SKM-1 treated with dmso at 0.1 percent for 144 hours (cell line): ENCODE measurements at regions not wholly inside any gene's neighbourhood (a gene's known extent, or its start where the extent isn't known, plus 50 kb on each side); places are given as distances from the start of the nearest gene placed in this dataset.
"Not testable (repeated sequence)": the region's sequence is repeated elsewhere in the genome, so short reads cannot be mapped to it uniquely, and the experiment has no call there.

ENCODE experiments used
- DNase-seq: peaks from one replicate; lab custom pipeline; 2025; ENCODE audit not compliant: unreplicated experiment; lab: John Stamatoyannopoulos, UW

GRCh38 chr22:33971561-33971961 is 51.3 kb upstream of the LARGE1 start:
- DNase-seq, result no peak

DNA sequence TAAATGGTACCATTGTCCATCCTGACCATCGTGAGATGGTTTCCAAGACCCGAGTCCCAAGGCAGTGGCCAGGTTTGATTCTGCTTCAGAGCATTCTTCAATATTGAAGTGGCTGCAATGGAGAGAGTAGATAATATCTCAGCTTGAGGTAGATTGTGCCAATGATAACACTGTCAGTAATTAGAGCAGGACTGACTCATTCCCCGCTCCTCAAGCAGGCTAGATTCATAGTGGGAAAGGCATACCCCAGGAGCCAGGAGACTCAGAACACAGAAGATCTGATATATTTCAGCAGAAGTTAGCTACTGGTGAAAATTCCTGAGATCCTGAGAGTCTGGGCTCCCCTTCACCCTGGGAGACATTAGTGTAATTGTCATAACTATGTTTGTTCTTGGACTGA is 55.6 kb upstream of the LARGE1 start:
- DNase-seq, result no peak

DNA sequence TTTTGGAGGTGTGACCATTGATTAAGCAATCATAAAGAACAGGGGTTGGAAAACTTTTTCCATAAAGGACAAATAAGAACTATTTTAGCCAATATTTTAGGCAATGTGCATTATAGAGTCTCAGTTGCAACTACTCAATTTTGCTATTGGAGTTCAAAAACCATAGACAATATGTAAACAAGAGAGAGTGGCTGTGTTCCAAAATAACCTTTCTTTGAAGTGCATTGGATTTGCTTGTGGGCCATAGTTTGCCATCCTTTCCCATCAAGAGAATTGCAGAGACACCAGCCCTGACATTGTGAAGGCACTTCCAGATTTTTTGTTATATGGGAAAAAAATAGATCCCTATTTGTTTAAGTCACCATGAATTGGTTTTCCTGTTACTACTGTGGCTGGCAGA is 63.3 kb upstream of the LARGE1 start:
- DNase-seq, result no peak

- DNase-seq, result no peak
Observed at GRCh38 chr22:33984211-33984610, 63.9 kb upstream of the LARGE1 start.

GRCh38 chr22:33984656-33985285 is 64.5 kb upstream of the LARGE1 start:
- DNase-seq, result no peak

GRCh38 chr22:33985506-33985905 is 65.2 kb upstream of the LARGE1 start:
- DNase-seq, result no peak

DNA sequence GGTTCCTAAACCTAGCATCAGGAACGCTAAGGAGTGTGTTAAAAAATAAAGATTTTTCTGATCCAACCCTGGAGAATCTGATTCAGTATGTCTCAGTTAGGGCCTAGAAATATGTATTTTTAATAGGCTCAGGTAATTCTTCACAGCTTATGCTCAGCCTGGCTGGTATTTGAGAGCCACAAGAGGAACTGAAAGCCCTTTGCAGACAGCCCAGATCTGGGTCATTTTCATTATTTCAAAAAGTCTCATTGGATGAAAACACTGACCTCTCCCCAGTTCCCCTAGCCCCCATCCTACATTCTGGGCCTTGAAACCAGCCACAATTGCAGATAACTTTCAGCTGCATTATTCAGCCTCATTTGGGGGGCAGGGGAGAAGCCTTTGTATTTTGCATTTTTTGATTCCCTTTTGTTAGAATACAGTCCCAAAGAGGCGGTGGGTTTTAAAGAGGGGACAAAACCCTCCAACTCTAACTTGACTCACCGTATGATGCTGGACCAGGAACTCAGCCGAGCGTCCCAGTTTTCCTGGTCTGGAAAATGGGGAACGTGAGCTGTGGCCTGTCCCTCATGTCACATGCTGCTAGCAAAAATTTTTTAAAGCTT is 66.0 kb upstream of the LARGE1 start:
- no peak for DNase-seq

GRCh38 chr22:33986954-33987353 is 66.7 kb upstream of the LARGE1 start:
- DNase-seq, result no peak

- not testable (repeated sequence) for DNase-seq
Observed at GRCh38 chr22:33989263-33989662, 69.0 kb upstream of the LARGE1 start.

- no peak for DNase-seq
Observed at GRCh38 chr22:33991620-33992019, 71.3 kb upstream of the LARGE1 start.

DNA sequence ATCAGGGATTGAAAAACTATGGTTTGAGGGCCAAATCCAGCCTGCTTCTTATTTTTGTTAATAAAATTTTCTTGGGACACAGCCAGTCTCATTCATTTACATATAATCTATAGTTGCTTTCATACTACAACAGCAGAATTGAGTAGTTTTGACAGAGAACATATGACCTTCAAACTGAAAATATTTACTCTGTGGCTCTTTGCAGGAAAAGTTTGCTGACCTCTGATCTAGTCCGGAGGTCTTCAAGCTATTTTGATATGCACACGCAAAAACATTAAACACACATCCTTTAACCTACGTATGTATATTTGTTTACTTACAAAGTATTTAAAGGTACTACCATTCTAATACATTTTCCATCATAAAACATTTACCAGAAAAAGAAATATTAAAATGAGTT is 76.5 kb upstream of the LARGE1 start:
- DNase-seq, result no peak

DNA sequence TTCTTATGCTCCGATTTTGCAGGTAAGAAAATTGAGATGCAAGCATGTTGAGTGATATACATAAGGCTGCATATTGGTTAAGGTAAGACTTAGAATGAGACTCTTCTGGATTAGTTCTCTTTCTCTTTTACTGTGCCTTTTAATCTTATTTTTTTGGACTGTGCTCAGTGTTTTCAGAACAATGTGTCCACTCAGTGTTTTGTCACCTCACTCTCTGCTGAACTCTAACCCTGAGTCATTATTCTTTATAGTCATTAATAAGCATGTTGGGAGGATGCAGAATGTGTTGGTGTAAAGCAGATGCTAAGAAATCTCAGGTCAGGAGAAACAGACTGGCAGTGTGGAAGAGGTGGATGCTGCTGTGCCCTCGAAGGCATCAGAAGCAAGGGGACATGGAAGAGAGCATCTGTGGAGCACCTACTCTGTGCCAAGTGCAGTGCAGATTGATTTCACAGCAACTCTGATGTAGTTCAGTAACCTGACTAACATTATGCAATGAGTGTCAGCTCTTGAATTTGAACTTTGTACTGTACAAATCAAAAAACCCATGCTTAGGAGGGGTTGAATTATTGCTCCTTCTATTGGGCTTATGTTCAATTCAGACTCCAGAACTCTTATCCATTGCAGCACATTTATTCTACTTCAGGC is 80.7 kb upstream of the LARGE1 start:
- DNase-seq, result no peak

GRCh38 chr22:34001701-34002466 is 81.6 kb upstream of the LARGE1 start:
- DNase-seq, result no peak

DNA sequence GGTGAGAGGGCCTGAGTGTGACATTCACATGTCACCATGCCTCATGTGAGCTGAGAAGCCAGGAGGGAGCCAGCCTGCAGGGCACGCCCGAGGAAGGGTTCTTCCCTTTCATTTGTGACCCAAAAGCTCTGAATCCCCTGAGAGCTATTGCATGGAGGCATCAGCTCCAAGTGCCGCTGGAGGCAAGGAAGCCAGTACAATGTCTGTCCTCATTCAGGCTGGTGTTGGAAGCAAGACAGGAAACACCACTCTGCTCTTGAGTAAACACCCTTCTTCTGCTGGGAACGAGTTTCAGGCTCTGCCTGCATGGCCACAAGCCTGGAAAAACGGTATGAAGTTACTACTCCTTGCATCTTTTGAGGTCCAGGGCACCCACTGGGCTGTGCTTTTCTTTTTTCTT is 83.8 kb upstream of the LARGE1 start:
- DNase-seq, result no peak

GRCh38 chr22:34010259-34010658 is 90.0 kb upstream of the LARGE1 start:
- no peak for DNase-seq

- no peak for DNase-seq
Observed at GRCh38 chr22:34015642-34016041, 95.4 kb upstream of the LARGE1 start.

GRCh38 chr22:34017205-34017604 is 96.9 kb upstream of the LARGE1 start:
- no peak for DNase-seq

DNA sequence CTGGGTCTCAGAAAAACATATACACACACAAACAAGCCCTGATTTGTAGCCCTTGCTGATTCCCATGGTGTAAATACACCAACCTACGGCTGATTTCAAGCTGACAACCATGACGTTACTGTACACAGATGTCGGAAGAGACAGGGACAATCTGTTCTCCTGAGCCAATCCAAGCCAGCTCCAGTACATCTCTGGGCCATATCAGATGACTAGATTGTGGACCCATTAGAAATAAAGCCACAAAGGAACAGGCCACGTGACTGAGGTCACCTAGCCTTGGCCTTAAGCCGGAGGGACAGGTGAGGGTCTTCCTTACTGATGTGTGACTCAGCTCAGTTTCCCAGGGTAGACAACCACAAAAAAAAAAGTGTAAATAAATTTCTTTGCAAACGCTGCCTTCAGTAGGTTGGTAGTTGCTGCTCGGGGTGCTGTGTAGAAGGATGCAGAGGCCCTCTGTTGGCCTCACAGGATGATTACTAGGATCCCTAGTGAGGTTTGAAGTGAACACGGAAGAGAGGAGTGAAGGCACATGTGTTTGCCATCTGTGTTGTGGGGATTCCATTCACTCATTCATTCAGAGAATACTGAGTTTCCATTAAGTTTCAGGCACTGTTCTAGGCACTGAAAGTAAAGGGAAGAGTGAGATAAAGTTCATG is 99.0 kb upstream of the LARGE1 start:
- no peak for DNase-seq

DNA sequence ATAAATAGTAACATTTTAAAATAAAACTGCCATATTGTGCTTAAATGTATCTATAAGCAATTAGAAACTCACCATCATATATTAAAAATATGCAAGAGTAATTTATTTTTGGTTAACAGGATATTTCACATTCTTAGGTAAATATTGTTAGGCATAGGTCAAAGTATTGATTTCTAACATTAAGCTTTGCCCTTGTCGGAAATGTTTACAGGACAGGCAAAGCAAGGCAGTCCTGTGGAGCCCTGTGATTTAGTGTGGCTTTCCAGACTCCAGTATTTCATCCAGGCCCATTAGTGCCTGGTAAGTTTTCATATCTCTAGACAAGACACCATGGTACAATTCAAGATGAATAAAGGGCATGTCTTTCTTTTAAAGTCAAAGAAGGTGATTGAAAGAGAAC is 114.9 kb upstream of the LARGE1 start:
- no peak for DNase-seq

DNA sequence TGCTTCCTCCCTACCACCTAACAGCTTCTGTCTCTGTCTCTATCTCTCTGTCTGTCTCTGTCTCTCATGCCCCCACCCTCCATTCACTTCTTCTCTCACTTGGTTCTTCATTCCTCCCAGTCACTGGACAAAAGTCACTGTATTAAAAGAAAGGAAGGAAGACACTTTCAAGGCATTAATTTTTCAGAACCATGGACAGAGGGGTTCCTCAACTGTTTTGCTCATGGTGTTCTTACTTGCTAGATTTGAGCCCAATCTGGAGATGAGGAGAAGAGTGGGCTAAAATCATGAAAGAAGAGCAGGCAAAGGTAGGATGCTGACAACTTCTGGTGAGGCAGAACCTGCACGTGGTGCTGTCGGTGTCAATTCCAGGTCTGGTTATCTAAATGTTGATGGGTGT is 116.7 kb upstream of the LARGE1 start:
- DNase-seq, result no peak

DNA sequence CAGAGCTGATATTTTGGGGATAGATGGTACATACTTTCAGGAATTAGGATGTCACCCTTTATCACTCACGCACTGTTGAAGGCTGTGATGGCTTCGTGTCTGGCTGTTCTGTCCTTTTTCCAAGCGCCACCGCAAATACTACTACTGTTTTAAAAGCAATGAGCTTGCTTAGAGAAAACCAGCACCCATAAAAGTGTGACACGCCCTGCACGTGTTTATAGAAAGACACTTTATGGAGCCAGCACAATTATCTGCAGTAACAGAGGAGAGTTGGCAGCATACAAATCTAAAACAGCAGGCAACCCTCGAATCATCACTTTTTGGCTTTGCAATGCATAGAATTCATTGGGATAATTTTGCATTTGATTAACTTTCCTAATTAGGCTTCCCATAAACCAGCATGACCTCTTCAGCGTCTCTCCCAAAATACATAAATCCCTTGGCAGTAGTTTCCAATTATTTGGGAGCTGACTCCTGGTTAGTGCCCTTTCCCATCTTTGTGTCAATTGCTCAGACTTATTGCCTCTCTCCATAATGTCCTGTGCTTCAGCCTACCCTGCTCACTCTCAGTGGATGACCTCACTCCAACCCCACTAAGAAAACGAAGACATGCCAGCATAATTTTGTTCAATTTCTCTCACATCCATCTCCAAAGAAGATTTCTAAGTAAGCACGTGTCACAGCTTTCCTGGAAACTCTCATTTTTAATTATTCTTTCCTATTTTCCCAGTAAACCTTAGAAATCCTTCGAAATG is 118.7 kb upstream of the LARGE1 start:
- no peak for DNase-seq
